PC-9 (cell line): ENCODE measurements at regions not wholly inside any gene's neighbourhood (a gene's known extent, or its start where the extent isn't known, plus 50 kb on each side); places are given as distances from the start of the nearest gene placed in this dataset.

Experiments
- CTCF ChIP-seq: fragments of 200-600 bp; sonication (generic); conservative IDR thresholded peaks from 2 replicates; pipeline ENCODE4 v1.6.1; 2017; ENCODE audit warnings: mixed run types, antibody characterized with exemption, mild to moderate bottlenecking, moderate library complexity
- EZH2 ChIP-seq: fragments of 200-600 bp; sonication (generic); IDR thresholded peaks from 2 replicates; pipeline ENCODE4 v1.8.0; 2017; ENCODE audit warnings: antibody characterized with exemption, low read depth

- no peak for TF ChIP-seq CTCF
- no peak for TF ChIP-seq EZH2
These were observed 251.0 kb downstream of the PTPRU start for GRCh38 chr1:29487291-29487690.
